ENCODE measurements at regions not wholly inside any gene's neighbourhood (a gene's known extent, or its start where the extent isn't known, plus 50 kb on each side); places are given as distances from the start of the nearest gene placed in this dataset.

GRCh38 chr16:54490112-54490488 is 203.5 kb upstream of the IRX3 start:
- no peak for DNase-seq (ENCODE audit: low read depth, low spot score)
- in situ Hi-C loops (cut with HindIII; ENCODE audit: low pct_unique_long_range_greater_than_20kb, low sequenced_read_pairs): no loop called here

GRCh38 chr16:54489225-54490111 is 202.9 kb upstream of the IRX3 start:
- no peak for DNase-seq (ENCODE audit: low read depth, low spot score)
- in situ Hi-C loops (cut with HindIII; ENCODE audit: low pct_unique_long_range_greater_than_20kb, low sequenced_read_pairs): no loop called here

- in situ Hi-C loops (cut with HindIII; ENCODE audit: low pct_unique_long_range_greater_than_20kb, low sequenced_read_pairs): no loop called here
Measured at GRCh38 chr16:54488729-54489128, 202.1 kb upstream of the IRX3 start.

GRCh38 chr16:54487933-54488332 is 201.3 kb upstream of the IRX3 start:
- in situ Hi-C loops (cut with HindIII; ENCODE audit: low pct_unique_long_range_greater_than_20kb, low sequenced_read_pairs): no loop called here
- DNase-seq (ENCODE audit: low read depth, low spot score): no peak

More at GRCh38 chr16:54488729-54489128, 202.1 kb upstream of the IRX3 start:
- DNase-seq (ENCODE audit: low read depth, low spot score): no peak

- no peak for DNase-seq (ENCODE audit: low read depth, low spot score)
- in situ Hi-C loops (cut with HindIII; ENCODE audit: low pct_unique_long_range_greater_than_20kb, low sequenced_read_pairs): no loop called here
Measured at GRCh38 chr16:54484700-54485099, 198.1 kb upstream of the IRX3 start.

GRCh38 chr16:54482892-54483574 is 196.4 kb upstream of the IRX3 start:
- in situ Hi-C loops (cut with HindIII; ENCODE audit: low pct_unique_long_range_greater_than_20kb, low sequenced_read_pairs): no loop called here
- no peak for DNase-seq (ENCODE audit: low read depth, low spot score)

GRCh38 chr16:54480429-54480828 is 193.8 kb upstream of the IRX3 start:
- no peak for DNase-seq (ENCODE audit: low read depth, low spot score)
- in situ Hi-C loops (cut with HindIII; ENCODE audit: low pct_unique_long_range_greater_than_20kb, low sequenced_read_pairs): no loop called here

- in situ Hi-C loops (cut with HindIII; ENCODE audit: low pct_unique_long_range_greater_than_20kb, low sequenced_read_pairs): no loop called here
- DNase-seq (ENCODE audit: low read depth, low spot score): no peak
Measured at GRCh38 chr16:54479546-54479945, 193.0 kb upstream of the IRX3 start.

GRCh38 chr16:54477714-54478113 is 191.1 kb upstream of the IRX3 start:
- no peak for DNase-seq (ENCODE audit: low read depth, low spot score)
- in situ Hi-C loops (cut with HindIII; ENCODE audit: low pct_unique_long_range_greater_than_20kb, low sequenced_read_pairs): no loop called here

GRCh38 chr16:54475019-54475601 is 188.5 kb upstream of the IRX3 start:
- in situ Hi-C loops (cut with HindIII; ENCODE audit: low pct_unique_long_range_greater_than_20kb, low sequenced_read_pairs): no loop called here
- no peak for DNase-seq (ENCODE audit: low read depth, low spot score)

- DNase-seq (ENCODE audit: low read depth, low spot score): no peak
- in situ Hi-C loops (cut with HindIII; ENCODE audit: low pct_unique_long_range_greater_than_20kb, low sequenced_read_pairs): no loop called here
Measured at GRCh38 chr16:54473226-54473993, 186.8 kb upstream of the IRX3 start.

- DNase-seq (ENCODE audit: low read depth, low spot score): no peak
- in situ Hi-C loops (cut with HindIII; ENCODE audit: low pct_unique_long_range_greater_than_20kb, low sequenced_read_pairs): no loop called here
Measured at GRCh38 chr16:54467398-54467797, 180.8 kb upstream of the IRX3 start.

- in situ Hi-C loops (cut with HindIII; ENCODE audit: low pct_unique_long_range_greater_than_20kb, low sequenced_read_pairs): no loop called here
- DNase-seq (ENCODE audit: low read depth, low spot score): no peak
Measured at GRCh38 chr16:54466233-54466632, 179.6 kb upstream of the IRX3 start.

GRCh38 chr16:54465063-54465462 is 178.5 kb upstream of the IRX3 start:
- DNase-seq (ENCODE audit: low read depth, low spot score): no peak
- in situ Hi-C loops (cut with HindIII; ENCODE audit: low pct_unique_long_range_greater_than_20kb, low sequenced_read_pairs): no loop called here

- in situ Hi-C loops (cut with HindIII; ENCODE audit: low pct_unique_long_range_greater_than_20kb, low sequenced_read_pairs): no loop called here
- no peak for DNase-seq (ENCODE audit: low read depth, low spot score)
Measured at GRCh38 chr16:54462771-54463170, 176.2 kb upstream of the IRX3 start.

GRCh38 chr16:54462151-54462651 is 175.6 kb upstream of the IRX3 start:
- in situ Hi-C loops (cut with HindIII; ENCODE audit: low pct_unique_long_range_greater_than_20kb, low sequenced_read_pairs): no loop called here
- no peak for DNase-seq (ENCODE audit: low read depth, low spot score)

GRCh38 chr16:54460263-54460860 is 173.8 kb upstream of the IRX3 start:
- DNase-seq (ENCODE audit: low read depth, low spot score): no peak
- in situ Hi-C loops (cut with HindIII; ENCODE audit: low pct_unique_long_range_greater_than_20kb, low sequenced_read_pairs): no loop called here

Data from SK-MEL-5 (cell line).